ENCODE measurements at regions not wholly inside any gene's neighbourhood (a gene's known extent, or its start where the extent isn't known, plus 50 kb on each side); places are given as distances from the start of the nearest gene placed in this dataset.
"Not testable (repeated sequence)": the region's sequence is repeated elsewhere in the genome, so short reads cannot be mapped to it uniquely, and the experiment has no call there.

DNA sequence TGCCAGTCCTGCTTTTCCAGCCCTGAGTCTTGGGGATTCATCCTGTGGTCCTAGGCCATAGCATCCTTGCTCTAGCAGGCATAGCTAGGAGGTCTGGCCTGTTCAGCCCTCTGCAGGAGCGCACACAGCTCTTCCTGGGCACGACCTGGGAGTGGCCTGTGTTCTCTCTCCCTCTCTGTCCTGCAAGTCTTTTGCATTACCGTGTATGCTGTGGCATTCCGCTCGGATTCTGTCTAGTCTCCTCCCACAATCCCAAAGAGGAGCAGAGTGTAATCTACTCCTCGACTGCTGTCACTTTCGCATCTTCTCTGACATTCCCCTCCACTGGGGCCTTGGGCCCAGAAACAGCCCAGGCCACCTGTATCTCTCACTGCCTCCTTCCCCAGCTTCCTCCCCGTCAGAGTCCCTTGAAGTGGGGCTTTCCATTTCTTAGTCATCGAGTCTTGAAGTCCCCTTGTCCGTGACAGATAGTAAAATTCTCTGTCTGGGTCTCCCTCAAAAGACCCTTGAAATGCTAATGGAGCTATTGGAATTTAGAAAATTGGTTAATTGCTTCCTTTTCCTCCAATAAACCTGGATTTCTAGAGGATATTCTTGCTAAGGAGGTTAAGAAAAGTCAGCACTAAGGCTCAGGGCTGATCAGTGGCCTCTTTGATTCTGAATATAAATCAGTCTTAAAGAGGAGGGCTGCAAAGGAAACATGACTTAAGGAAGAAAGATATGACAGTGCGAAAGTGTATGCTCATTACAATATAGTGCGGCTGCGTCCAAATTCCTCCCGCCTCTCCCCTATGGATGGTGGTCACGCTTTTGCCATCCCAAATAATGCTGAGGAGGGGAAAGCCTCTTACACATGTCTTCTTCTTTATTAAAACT, 70.7 kb downstream of the ARHGAP11B start:
- TF ChIP-seq, protein P1, sequence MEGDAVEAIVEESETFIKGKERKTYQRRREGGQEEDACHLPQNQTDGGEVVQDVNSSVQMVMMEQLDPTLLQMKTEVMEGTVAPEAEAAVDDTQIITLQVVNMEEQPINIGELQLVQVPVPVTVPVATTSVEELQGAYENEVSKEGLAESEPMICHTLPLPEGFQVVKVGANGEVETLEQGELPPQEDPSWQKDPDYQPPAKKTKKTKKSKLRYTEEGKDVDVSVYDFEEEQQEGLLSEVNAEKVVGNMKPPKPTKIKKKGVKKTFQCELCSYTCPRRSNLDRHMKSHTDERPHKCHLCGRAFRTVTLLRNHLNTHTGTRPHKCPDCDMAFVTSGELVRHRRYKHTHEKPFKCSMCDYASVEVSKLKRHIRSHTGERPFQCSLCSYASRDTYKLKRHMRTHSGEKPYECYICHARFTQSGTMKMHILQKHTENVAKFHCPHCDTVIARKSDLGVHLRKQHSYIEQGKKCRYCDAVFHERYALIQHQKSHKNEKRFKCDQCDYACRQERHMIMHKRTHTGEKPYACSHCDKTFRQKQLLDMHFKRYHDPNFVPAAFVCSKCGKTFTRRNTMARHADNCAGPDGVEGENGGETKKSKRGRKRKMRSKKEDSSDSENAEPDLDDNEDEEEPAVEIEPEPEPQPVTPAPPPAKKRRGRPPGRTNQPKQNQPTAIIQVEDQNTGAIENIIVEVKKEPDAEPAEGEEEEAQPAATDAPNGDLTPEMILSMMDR (IDR thresholded peaks at IDR 0.05) = not testable (repeated sequence)
- TF ChIP-seq POLR2A (IDR thresholded peaks at IDR 0.05) = not testable (repeated sequence)
